ENCODE measurements at regions not wholly inside any gene's neighbourhood (a gene's known extent, or its start where the extent isn't known, plus 50 kb on each side); places are given as distances from the start of the nearest gene placed in this dataset.

DNA sequence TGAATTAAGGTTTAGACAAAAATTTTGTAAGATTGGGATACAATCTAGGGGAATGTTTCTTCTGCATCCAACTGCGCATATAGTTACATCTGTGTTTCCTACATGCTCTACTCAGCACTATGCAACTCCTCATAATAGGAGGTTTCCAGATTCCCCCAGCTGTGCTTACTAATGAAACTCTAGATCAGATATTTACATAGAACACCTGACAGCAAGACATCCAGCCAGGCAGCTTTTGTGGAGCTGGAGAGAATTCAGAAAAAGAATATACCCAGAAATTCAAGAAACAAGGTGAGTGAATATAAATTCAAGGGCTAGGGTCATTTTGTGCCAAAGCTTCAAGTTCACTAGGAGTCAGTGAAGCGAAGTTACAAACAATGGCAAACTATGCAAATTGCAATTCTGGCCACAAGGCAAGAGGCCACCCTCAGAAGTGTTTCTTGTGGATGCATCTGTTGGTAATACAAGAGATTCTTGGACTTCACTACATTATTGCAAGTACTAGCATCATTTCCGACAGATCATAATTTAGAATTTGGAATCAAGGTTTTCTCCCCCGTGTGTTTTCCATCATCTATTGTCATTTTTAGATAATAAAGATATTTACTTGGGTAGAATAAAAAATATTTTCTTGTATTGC, 341.2 kb upstream of the NAV3 start:
- Histone ChIP-seq H2AFZ (ENCODE audit: low read depth, low read length) (no peak overlapping the region), H3K9ac (replicated peaks; ENCODE audit: extremely low read depth, insufficient read depth, low read length) (no peak overlapping the region), H4K20me1 (replicated peaks; ENCODE audit: control insufficient read depth, extremely low read depth, insufficient read depth, low read length) (no peaks in the 10 kb centered on the region), H3K79me2 (ENCODE audit: control insufficient read depth, insufficient read depth, low read length) (no peaks in the 10 kb centered on the region), H3K27me3 (ENCODE audit: control insufficient read depth in 2 of 2, insufficient read depth in 2 of 2, low read length in 2 of 2) (no peaks in the 10 kb centered on the region), H3K9me3 (replicated peaks; ENCODE audit: control insufficient read depth, insufficient read depth, low read length) (no peaks in the 10 kb centered on the region), H3K36me3 (ENCODE audit: control insufficient read depth in 2 of 2, extremely low read depth in 1 of 2, insufficient read depth in 2 of 2, low read length in 2 of 2) (no peaks in the 10 kb centered on the region), H3K27ac (ENCODE audit: insufficient read depth, low read depth, low read length) (no peak overlapping the region), H3K4me1 (ENCODE audit: control insufficient read depth, extremely low read depth, insufficient read depth, low read length) (no peaks in the 10 kb centered on the region), H3K4me2 (ENCODE audit: insufficient read depth, low read length) (no peak overlapping the region), H3K9me1 (replicated peaks; ENCODE audit: control insufficient read depth, extremely low read depth, insufficient read depth, low read length) (no peaks in the 10 kb centered on the region), H3K4me3 (replicated peaks in 1 of 3; ENCODE audit: insufficient read depth in 1 of 3, low read depth in 1 of 3, low read length in 3 of 3) (no peak overlapping the region)
- intact Hi-C loops (cut with micrococcal nuclease), result no loop called here
- ChIA-PET CTCF (interaction anchor here (1.0 to 1.4 kb wide), 3 partner anchors 9 to 196 kb away, joined by 3 read pairs; no protein-coding TSS in a partner anchor), POLR2A (no interaction called here)
- no peak for FAIRE-seq
- dilution Hi-C loops (cut with MboI; ENCODE audit: extremely low pct_ligation_motif_present, low sequenced_read_pairs), result no loop called here
- TF ChIP-seq EZH2 (IDR thresholded peaks at IDR 0.05; ENCODE audit: borderline replicate concordance, low read depth, low read length, severe bottlenecking) (no peak), POLR2AphosphoS5 (IDR thresholded peaks at IDR 0.05; ENCODE audit: insufficient read depth, low read depth, low read length) (no peak), MYC (IDR thresholded peaks at IDR 0.05; ENCODE audit: low read depth, low read length) (no peak), JUN (IDR thresholded peaks at IDR 0.05; ENCODE audit: borderline replicate concordance, insufficient read depth, insufficient read length, low read depth) (no peak)
- TF ChIP-seq, protein P1, sequence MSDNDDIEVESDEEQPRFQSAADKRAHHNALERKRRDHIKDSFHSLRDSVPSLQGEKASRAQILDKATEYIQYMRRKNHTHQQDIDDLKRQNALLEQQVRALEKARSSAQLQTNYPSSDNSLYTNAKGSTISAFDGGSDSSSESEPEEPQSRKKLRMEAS (IDR thresholded peaks at IDR 0.05; ENCODE audit: insufficient read depth, insufficient read length), result no peak
- BruUV-seq (replicated peaks), result no TSS peak
- DNase-seq (ENCODE audit: low read depth, low spot score), result no peak

DNA sequence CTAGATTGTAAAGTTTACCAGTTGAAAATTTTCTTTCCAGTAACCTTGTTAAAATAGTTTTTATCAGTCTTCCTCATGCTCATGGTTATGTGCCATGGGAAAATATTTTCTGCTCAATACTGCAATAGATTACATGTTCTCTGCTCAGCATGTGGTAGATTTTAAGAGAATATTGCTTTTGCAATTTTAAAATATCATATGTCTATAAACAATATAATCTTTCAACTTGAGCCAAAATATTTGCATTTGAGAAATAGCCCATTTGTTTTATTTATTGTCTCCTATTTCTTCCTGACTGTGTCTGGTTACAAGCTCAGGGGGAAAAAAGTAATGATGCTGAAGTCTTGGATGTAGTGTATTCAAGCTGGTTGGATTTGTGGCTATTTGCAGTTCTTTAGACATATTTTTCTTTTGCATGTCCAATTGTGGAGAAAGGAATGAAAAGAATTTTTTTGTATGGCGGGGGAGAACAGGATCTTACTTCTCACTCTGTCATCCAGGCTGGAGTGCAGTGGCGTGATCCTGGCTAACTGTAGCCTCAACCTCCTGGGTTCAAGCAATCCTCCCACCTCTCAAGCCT, 342.6 kb upstream of the NAV3 start:
- Histone ChIP-seq H3K9me1 (replicated peaks; ENCODE audit: control insufficient read depth, extremely low read depth, insufficient read depth, low read length) (no peaks in the 10 kb centered on the region), H4K20me1 (replicated peaks; ENCODE audit: control insufficient read depth, extremely low read depth, insufficient read depth, low read length) (no peaks in the 10 kb centered on the region), H3K4me3 (replicated peaks in 1 of 3; ENCODE audit: insufficient read depth in 1 of 3, low read depth in 1 of 3, low read length in 3 of 3) (no peak overlapping the region), H3K79me2 (ENCODE audit: control insufficient read depth, insufficient read depth, low read length) (no peaks in the 10 kb centered on the region), H3K4me2 (ENCODE audit: insufficient read depth, low read length) (no peak overlapping the region), H3K9me3 (replicated peaks; ENCODE audit: control insufficient read depth, insufficient read depth, low read length) (no peaks in the 10 kb centered on the region), H3K36me3 (ENCODE audit: control insufficient read depth in 2 of 2, extremely low read depth in 1 of 2, insufficient read depth in 2 of 2, low read length in 2 of 2) (no peaks in the 10 kb centered on the region), H3K4me1 (ENCODE audit: control insufficient read depth, extremely low read depth, insufficient read depth, low read length) (no peaks in the 10 kb centered on the region), H2AFZ (ENCODE audit: low read depth, low read length) (no peak overlapping the region), H3K9ac (replicated peaks; ENCODE audit: extremely low read depth, insufficient read depth, low read length) (no peak overlapping the region), H3K27me3 (ENCODE audit: control insufficient read depth in 2 of 2, insufficient read depth in 2 of 2, low read length in 2 of 2) (no peaks in the 10 kb centered on the region), H3K27ac (ENCODE audit: insufficient read depth, low read depth, low read length) (no peak overlapping the region)
- CTCF ChIA-PET, result interaction anchor here (0.8 to 1.8 kb wide), 3 partner anchors 14 to 335 kb away, joined by 3 to 5 read pairs (median 4); no protein-coding TSS in a partner anchor
- POLR2A ChIA-PET, result no interaction called here
- BruUV-seq (replicated peaks), result no TSS peak
- TF ChIP-seq MYC (IDR thresholded peaks at IDR 0.05; ENCODE audit: low read depth, low read length) (no peak), FOS (IDR thresholded peaks at IDR 0.05; ENCODE audit: borderline replicate concordance, insufficient read depth, low read length) (no peak), POLR2A (IDR thresholded peaks at IDR 0.05; ENCODE audit: low read depth, low read length) (no peak), EZH2 (IDR thresholded peaks at IDR 0.05; ENCODE audit: borderline replicate concordance, low read depth, low read length, severe bottlenecking) (no peak), GATA2 (IDR thresholded peaks at IDR 0.05; ENCODE audit: insufficient read depth, insufficient read length, low read depth, low read length) (no peak), JUN (IDR thresholded peaks at IDR 0.05; ENCODE audit: borderline replicate concordance, insufficient read depth, insufficient read length, low read depth) (no peak), POLR2AphosphoS5 (IDR thresholded peaks at IDR 0.05; ENCODE audit: insufficient read depth, low read depth, low read length) (no peak)
- TF ChIP-seq, protein P2, sequence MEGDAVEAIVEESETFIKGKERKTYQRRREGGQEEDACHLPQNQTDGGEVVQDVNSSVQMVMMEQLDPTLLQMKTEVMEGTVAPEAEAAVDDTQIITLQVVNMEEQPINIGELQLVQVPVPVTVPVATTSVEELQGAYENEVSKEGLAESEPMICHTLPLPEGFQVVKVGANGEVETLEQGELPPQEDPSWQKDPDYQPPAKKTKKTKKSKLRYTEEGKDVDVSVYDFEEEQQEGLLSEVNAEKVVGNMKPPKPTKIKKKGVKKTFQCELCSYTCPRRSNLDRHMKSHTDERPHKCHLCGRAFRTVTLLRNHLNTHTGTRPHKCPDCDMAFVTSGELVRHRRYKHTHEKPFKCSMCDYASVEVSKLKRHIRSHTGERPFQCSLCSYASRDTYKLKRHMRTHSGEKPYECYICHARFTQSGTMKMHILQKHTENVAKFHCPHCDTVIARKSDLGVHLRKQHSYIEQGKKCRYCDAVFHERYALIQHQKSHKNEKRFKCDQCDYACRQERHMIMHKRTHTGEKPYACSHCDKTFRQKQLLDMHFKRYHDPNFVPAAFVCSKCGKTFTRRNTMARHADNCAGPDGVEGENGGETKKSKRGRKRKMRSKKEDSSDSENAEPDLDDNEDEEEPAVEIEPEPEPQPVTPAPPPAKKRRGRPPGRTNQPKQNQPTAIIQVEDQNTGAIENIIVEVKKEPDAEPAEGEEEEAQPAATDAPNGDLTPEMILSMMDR (IDR thresholded peaks at IDR 0.05; ENCODE audit: extremely low read depth in 1 of 2, insufficient read depth in 1 of 2, low read depth in 1 of 2, low read length in 2 of 2), result no peak
- TF ChIP-seq, protein P1 (IDR thresholded peaks at IDR 0.05; ENCODE audit: insufficient read depth, insufficient read length), result no peak
- dilution Hi-C loops (cut with MboI; ENCODE audit: extremely low pct_ligation_motif_present, low sequenced_read_pairs) (no loop called here), intact Hi-C loops (cut with micrococcal nuclease) (no loop called here)
- DNase-seq (ENCODE audit: low read depth, low spot score) (no peak), FAIRE-seq (no peak)

All from endothelial cell of umbilical vein (primary cell).